Activated CD8-positive, alpha-beta memory T cell treated with anti-CD3 and anti-CD28 coated beads, Interleukin-2, amount 10 ng/mL, durations not matched to agents 7 days and 5 days (primary cell): ENCODE measurements at regions not wholly inside any gene's neighbourhood (a gene's known extent, or its start where the extent isn't known, plus 50 kb on each side); places are given as distances from the start of the nearest gene placed in this dataset.

Source experiments
- ATAC-seq: fragments of 150-1000 bp; cut with Tn5 transposase; one replicate; pipeline ENCODE4 v1.10.0; 2021; ENCODE audit warnings: moderate library complexity
- CTCF ChIA-PET: fragments of 350-600 bp; sonication (Branson Sonifier 250); formaldehyde crosslinking; loops from one replicate; lab custom pipeline; 2021; ENCODE audit warnings: antibody characterized with exemption; lab: Charles Lee
- DNase-seq: peaks from one replicate; pipeline ENCODE4 v3.0.0-alpha.2; 2020
- H3K27ac Mint-ChIP-seq: one replicate; pipeline ENCODE4 v1.8.0; 2021; ENCODE audit warnings: mild to moderate bottlenecking, mixed read lengths
- H3K27me3 Mint-ChIP-seq: one replicate; pipeline ENCODE4 v1.8.0; 2021; ENCODE audit warnings: mixed read lengths
- H3K36me3 Mint-ChIP-seq: one replicate; pipeline ENCODE4 v1.8.0; 2021; ENCODE audit warnings: mild to moderate bottlenecking, mixed read lengths
- H3K4me1 Mint-ChIP-seq: one replicate; pipeline ENCODE4 v1.8.0; 2021; ENCODE audit warnings: mixed read lengths
- H3K4me3 Mint-ChIP-seq: one replicate; pipeline ENCODE4 v1.8.0; 2021; ENCODE audit warnings: mild to moderate bottlenecking, moderate library complexity, mixed read lengths
- H3K9me3 Mint-ChIP-seq: one replicate; pipeline ENCODE4 v1.8.0; 2022; ENCODE audit warnings: low read depth, mixed read lengths

- CTCF ChIA-PET, result no interaction called here
- no peaks in the 10 kb centered on the region for H3K9me3 Mint-ChIP-seq
- no peaks in the 10 kb centered on the region for H3K4me1 Mint-ChIP-seq
- no peaks in the 10 kb centered on the region for H3K36me3 Mint-ChIP-seq
- H3K27me3 Mint-ChIP-seq, result peaks cover 6% of the 10 kb centered on the region
- no peak for DNase-seq
- no peak overlapping the region for H3K27ac Mint-ChIP-seq
- no peak overlapping the region for H3K4me3 Mint-ChIP-seq
- no peak for ATAC-seq
Measured at GRCh38 chr18:22609642-22610041, 191.9 kb upstream of the CTAGE1 start.

GRCh38 chr18:22613058-22613690 is 195.5 kb upstream of the CTAGE1 start:
- no peaks in the 10 kb centered on the region for H3K4me1 Mint-ChIP-seq
- ATAC-seq, result no peak
- CTCF ChIA-PET, result no interaction called here
- no peaks in the 10 kb centered on the region for H3K36me3 Mint-ChIP-seq
- peaks cover 6% of the 10 kb centered on the region for H3K27me3 Mint-ChIP-seq
- no peaks in the 10 kb centered on the region for H3K9me3 Mint-ChIP-seq
- DNase-seq, result no peak
- no peak overlapping the region for H3K4me3 Mint-ChIP-seq
- no peak overlapping the region for H3K27ac Mint-ChIP-seq

GRCh38 chr18:22613788-22614187 is 196.1 kb upstream of the CTAGE1 start:
- Mint-ChIP-seq H3K36me3 (no peaks in the 10 kb centered on the region), H3K9me3 (no peaks in the 10 kb centered on the region), H3K4me1 (no peaks in the 10 kb centered on the region), H3K27ac (no peak overlapping the region), H3K27me3 (peaks cover 8% of the 10 kb centered on the region), H3K4me3 (no peak overlapping the region)
- no peak for DNase-seq
- no peak for ATAC-seq
- CTCF ChIA-PET, result no interaction called here

GRCh38 chr18:22623513-22623912 is 205.8 kb upstream of the CTAGE1 start:
- Mint-ChIP-seq H3K4me3 (no peak overlapping the region), H3K9me3 (peaks cover 5% of the 10 kb centered on the region), H3K4me1 (no peaks in the 10 kb centered on the region), H3K27ac (no peak overlapping the region), H3K27me3 (peaks cover 6% of the 10 kb centered on the region), H3K36me3 (no peaks in the 10 kb centered on the region)
- CTCF ChIA-PET, result no interaction called here
- DNase-seq, result no peak
- ATAC-seq, result no peak

- no peak overlapping the region for H3K4me3 Mint-ChIP-seq
Measured at GRCh38 chr18:22624176-22624575, 206.5 kb upstream of the CTAGE1 start.

GRCh38 chr18:22625406-22625805 is 207.7 kb upstream of the CTAGE1 start:
- DNase-seq (no peak), ATAC-seq (no peak)
- no peak overlapping the region for H3K4me3 Mint-ChIP-seq
- CTCF ChIA-PET, result no interaction called here
- no peaks in the 10 kb centered on the region for H3K36me3 Mint-ChIP-seq
- peaks cover 5% of the 10 kb centered on the region for H3K9me3 Mint-ChIP-seq
- no peak overlapping the region for H3K27ac Mint-ChIP-seq
- peaks cover 3% of the 10 kb centered on the region for H3K27me3 Mint-ChIP-seq
- H3K4me1 Mint-ChIP-seq, result no peaks in the 10 kb centered on the region

More at GRCh38 chr18:22624176-22624575, 206.5 kb upstream of the CTAGE1 start:
- Mint-ChIP-seq H3K9me3 (peaks cover 5% of the 10 kb centered on the region), H3K4me1 (no peaks in the 10 kb centered on the region), H3K36me3 (no peaks in the 10 kb centered on the region), H3K27me3 (peaks cover 3% of the 10 kb centered on the region), H3K27ac (no peak overlapping the region)
- DNase-seq (no peak), ATAC-seq (no peak)
- CTCF ChIA-PET, result no interaction called here

GRCh38 chr18:22626771-22627170 is 209.1 kb upstream of the CTAGE1 start:
- DNase-seq (no peak), ATAC-seq (no peak)
- H3K4me1 Mint-ChIP-seq, result no peaks in the 10 kb centered on the region
- CTCF ChIA-PET, result no interaction called here
- H3K4me3 Mint-ChIP-seq, result no peak overlapping the region
- no peaks in the 10 kb centered on the region for H3K36me3 Mint-ChIP-seq
- H3K9me3 Mint-ChIP-seq, result peaks cover 5% of the 10 kb centered on the region
- H3K27me3 Mint-ChIP-seq, result peaks cover 3% of the 10 kb centered on the region
- no peak overlapping the region for H3K27ac Mint-ChIP-seq

- CTCF ChIA-PET, result no interaction called here
- no peak overlapping the region for H3K27ac Mint-ChIP-seq
Measured at GRCh38 chr18:22627506-22627905, 209.8 kb upstream of the CTAGE1 start.

GRCh38 chr18:22628795-22629510 is 211.2 kb upstream of the CTAGE1 start:
- CTCF ChIA-PET, result no interaction called here
- H3K27me3 Mint-ChIP-seq, result peaks cover 3% of the 10 kb centered on the region
- H3K36me3 Mint-ChIP-seq, result no peaks in the 10 kb centered on the region
- H3K4me1 Mint-ChIP-seq, result no peaks in the 10 kb centered on the region
- ATAC-seq (no peak), DNase-seq (no peak)
- peaks cover 2% of the 10 kb centered on the region for H3K9me3 Mint-ChIP-seq
- H3K4me3 Mint-ChIP-seq, result no peak overlapping the region
- no peak overlapping the region for H3K27ac Mint-ChIP-seq

More at GRCh38 chr18:22627506-22627905, 209.8 kb upstream of the CTAGE1 start:
- Mint-ChIP-seq H3K4me1 (no peaks in the 10 kb centered on the region), H3K9me3 (peaks cover 5% of the 10 kb centered on the region), H3K27me3 (peaks cover 3% of the 10 kb centered on the region), H3K4me3 (no peak overlapping the region), H3K36me3 (no peaks in the 10 kb centered on the region)
- ATAC-seq (no peak), DNase-seq (no peak)

- CTCF ChIA-PET, result no interaction called here
- Mint-ChIP-seq H3K27me3 (peaks cover 3% of the 10 kb centered on the region), H3K4me3 (no peak overlapping the region), H3K4me1 (no peaks in the 10 kb centered on the region), H3K9me3 (peaks cover 3% of the 10 kb centered on the region), H3K36me3 (no peaks in the 10 kb centered on the region), H3K27ac (no peak overlapping the region)
- ATAC-seq (no peak), DNase-seq (no peak)
Measured at GRCh38 chr18:22630980-22631379, 213.3 kb upstream of the CTAGE1 start.

GRCh38 chr18:22632191-22632590 is 214.5 kb upstream of the CTAGE1 start:
- Mint-ChIP-seq H3K36me3 (no peaks in the 10 kb centered on the region), H3K27me3 (peaks cover 4% of the 10 kb centered on the region), H3K9me3 (peaks cover 4% of the 10 kb centered on the region), H3K27ac (no peak overlapping the region), H3K4me3 (no peak overlapping the region), H3K4me1 (no peaks in the 10 kb centered on the region)
- ATAC-seq, result no peak
- CTCF ChIA-PET, result no interaction called here
- no peak for DNase-seq

GRCh38 chr18:22634464-22634863 is 216.7 kb upstream of the CTAGE1 start:
- ATAC-seq (no peak), DNase-seq (no peak)
- no peaks in the 10 kb centered on the region for H3K36me3 Mint-ChIP-seq
- peaks cover 2% of the 10 kb centered on the region for H3K27me3 Mint-ChIP-seq
- no peaks in the 10 kb centered on the region for H3K4me1 Mint-ChIP-seq
- peaks cover 2% of the 10 kb centered on the region for H3K9me3 Mint-ChIP-seq
- CTCF ChIA-PET, result no interaction called here
- no peak overlapping the region for H3K27ac Mint-ChIP-seq
- no peak overlapping the region for H3K4me3 Mint-ChIP-seq

- no peak for ATAC-seq
- peaks cover 2% of the 10 kb centered on the region for H3K9me3 Mint-ChIP-seq
- peaks cover 2% of the 10 kb centered on the region for H3K27me3 Mint-ChIP-seq
- H3K36me3 Mint-ChIP-seq, result no peaks in the 10 kb centered on the region
- H3K27ac Mint-ChIP-seq, result no peak overlapping the region
- no peaks in the 10 kb centered on the region for H3K4me1 Mint-ChIP-seq
- H3K4me3 Mint-ChIP-seq, result no peak overlapping the region
- DNase-seq, result no peak
- CTCF ChIA-PET, result no interaction called here
Measured at GRCh38 chr18:22637787-22638186, 220.1 kb upstream of the CTAGE1 start.

- Mint-ChIP-seq H3K4me1 (no peaks in the 10 kb centered on the region), H3K36me3 (no peaks in the 10 kb centered on the region), H3K9me3 (peaks cover 2% of the 10 kb centered on the region), H3K27ac (no peak overlapping the region), H3K4me3 (no peak overlapping the region), H3K27me3 (peaks cover 2% of the 10 kb centered on the region)
- DNase-seq, result no peak
- ATAC-seq, result no peak
- CTCF ChIA-PET, result no interaction called here
Measured at GRCh38 chr18:22639026-22639463, 221.3 kb upstream of the CTAGE1 start.
